GM18951 (cell line): ENCODE measurements at regions not wholly inside any gene's neighbourhood (a gene's known extent, or its start where the extent isn't known, plus 50 kb on each side); places are given as distances from the start of the nearest gene placed in this dataset.

Source experiments
- POLR2A ChIP-seq: IDR thresholded peaks from 4 replicates; pipeline ENCODE4 v1.6.1; 2011; ENCODE audit warnings: mild to moderate bottlenecking; ENCODE audit not compliant: insufficient read length, insufficient read depth; ENCODE audit errors: extremely low read depth
- in situ Hi-C: fragments of 300-500 bp; cut with MboI; formaldehyde crosslinking; loops from one replicate; pipeline ENCODE4 v1.12.0; 2022; ENCODE audit warnings: low sequenced_read_pairs, mixed read lengths, inconsistent platforms; ENCODE audit not compliant: unreplicated experiment

- in situ Hi-C loops: loop anchor here (25.0 kb wide), 1 partner anchor 719 kb away; no protein-coding TSS in a partner anchor
Observed at GRCh38 chr4:184267673-184268583, 50.3 kb upstream of the ENPP6 start.

More at GRCh38 chr4:184267673-184268583, 50.3 kb upstream of the ENPP6 start:
- peak; percentile 54 for TF ChIP-seq POLR2A
